Neural cell (in vitro differentiated cells): ENCODE measurements at regions not wholly inside any gene's neighbourhood (a gene's known extent, or its start where the extent isn't known, plus 50 kb on each side); places are given as distances from the start of the nearest gene placed in this dataset.

Experiments used
- EP300 ChIP-seq: fragments of 450-650 bp; conservative IDR thresholded peaks from 2 replicates; pipeline ENCODE4 v1.6.1; 2014; ENCODE audit warnings: antibody characterized with exemption, mild to moderate bottlenecking, moderate library complexity; ENCODE audit not compliant: poor library complexity, severe bottlenecking
- EZH2 ChIP-seq: fragments of 200-600, 300-800 bp; shearing (Covaris generic), sonication (generic); IDR thresholded peaks from 2 replicates; pipeline ENCODE4 v1.6.1; 2014; ENCODE audit warnings: antibody characterized with exemption, low read length, borderline replicate concordance, mild to moderate bottlenecking; ENCODE audit not compliant: insufficient read depth, poor library complexity, severe bottlenecking
- MXI1 ChIP-seq: fragments of 450-650 bp; conservative IDR thresholded peaks from 2 replicates; pipeline ENCODE4 v1.6.1; 2014; ENCODE audit warnings: antibody characterized with exemption, mild to moderate bottlenecking; ENCODE audit not compliant: poor library complexity, severe bottlenecking
- POLR2AphosphoS5 ChIP-seq: IDR thresholded peaks from 2 replicates; pipeline ENCODE4 v1.6.1; 2012
- RAD21 ChIP-seq: fragments of 450-650 bp; conservative IDR thresholded peaks from 2 replicates; pipeline ENCODE4 v1.6.1; 2014; ENCODE audit warnings: antibody characterized with exemption, mild to moderate bottlenecking, moderate library complexity
- TF ChIP-seq, protein P1 (sequence below): fragments of 450-650 bp; IDR thresholded peaks from 2 replicates; pipeline ENCODE4 v1.5.1; 2014; ENCODE audit warnings: antibody characterized with exemption, mild to moderate bottlenecking, moderate library complexity; ENCODE audit not compliant: poor library complexity, severe bottlenecking
- TF ChIP-seq, protein P2 (sequence below): IDR thresholded peaks from 2 replicates; pipeline ENCODE4 v1.6.1; 2012; ENCODE audit warnings: borderline replicate concordance

DNA sequence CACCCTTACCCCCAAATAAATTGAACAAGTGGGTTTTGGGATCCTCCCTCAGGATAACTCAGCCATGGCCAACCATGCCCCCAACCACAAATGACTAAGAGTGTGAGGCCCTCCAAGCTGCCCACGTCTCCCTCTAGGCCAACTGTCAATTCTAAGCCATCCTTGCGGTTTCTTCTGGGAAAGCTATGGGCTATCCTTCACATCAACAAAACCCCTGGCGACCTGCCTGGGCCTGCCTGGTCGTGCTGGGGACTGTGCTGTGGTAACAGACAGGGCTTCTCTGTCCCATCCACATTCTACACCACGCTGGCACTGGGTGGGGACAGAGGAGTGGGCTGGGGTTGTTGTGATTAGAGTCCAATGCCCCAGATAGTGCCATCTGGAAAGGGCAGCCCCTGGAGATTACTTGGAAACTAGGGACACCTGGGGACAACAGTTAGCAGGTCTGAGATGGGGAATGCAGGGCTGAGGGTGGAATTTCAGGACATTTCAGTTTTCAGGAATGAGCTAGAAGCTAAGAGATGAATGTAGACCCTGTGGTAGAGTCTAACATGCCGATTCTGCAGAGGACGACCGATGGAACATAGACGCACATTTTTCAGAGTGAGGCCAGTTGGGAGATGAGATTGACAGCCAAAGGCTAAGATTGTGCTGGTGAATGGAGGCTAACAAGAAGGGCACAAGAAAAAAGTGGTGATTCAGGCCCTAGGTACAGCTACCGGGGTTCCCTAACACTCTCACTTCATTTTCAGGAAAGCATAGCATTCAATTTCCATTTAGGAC is 131.9 kb downstream of the RASSF10 start:
- TF ChIP-seq EZH2 (no peak), EP300 (no peak), MXI1 (no peak), RAD21 (no peak), POLR2AphosphoS5 (no peak)
- TF ChIP-seq, protein P1, sequence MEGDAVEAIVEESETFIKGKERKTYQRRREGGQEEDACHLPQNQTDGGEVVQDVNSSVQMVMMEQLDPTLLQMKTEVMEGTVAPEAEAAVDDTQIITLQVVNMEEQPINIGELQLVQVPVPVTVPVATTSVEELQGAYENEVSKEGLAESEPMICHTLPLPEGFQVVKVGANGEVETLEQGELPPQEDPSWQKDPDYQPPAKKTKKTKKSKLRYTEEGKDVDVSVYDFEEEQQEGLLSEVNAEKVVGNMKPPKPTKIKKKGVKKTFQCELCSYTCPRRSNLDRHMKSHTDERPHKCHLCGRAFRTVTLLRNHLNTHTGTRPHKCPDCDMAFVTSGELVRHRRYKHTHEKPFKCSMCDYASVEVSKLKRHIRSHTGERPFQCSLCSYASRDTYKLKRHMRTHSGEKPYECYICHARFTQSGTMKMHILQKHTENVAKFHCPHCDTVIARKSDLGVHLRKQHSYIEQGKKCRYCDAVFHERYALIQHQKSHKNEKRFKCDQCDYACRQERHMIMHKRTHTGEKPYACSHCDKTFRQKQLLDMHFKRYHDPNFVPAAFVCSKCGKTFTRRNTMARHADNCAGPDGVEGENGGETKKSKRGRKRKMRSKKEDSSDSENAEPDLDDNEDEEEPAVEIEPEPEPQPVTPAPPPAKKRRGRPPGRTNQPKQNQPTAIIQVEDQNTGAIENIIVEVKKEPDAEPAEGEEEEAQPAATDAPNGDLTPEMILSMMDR, result no peak
- TF ChIP-seq, protein P2, sequence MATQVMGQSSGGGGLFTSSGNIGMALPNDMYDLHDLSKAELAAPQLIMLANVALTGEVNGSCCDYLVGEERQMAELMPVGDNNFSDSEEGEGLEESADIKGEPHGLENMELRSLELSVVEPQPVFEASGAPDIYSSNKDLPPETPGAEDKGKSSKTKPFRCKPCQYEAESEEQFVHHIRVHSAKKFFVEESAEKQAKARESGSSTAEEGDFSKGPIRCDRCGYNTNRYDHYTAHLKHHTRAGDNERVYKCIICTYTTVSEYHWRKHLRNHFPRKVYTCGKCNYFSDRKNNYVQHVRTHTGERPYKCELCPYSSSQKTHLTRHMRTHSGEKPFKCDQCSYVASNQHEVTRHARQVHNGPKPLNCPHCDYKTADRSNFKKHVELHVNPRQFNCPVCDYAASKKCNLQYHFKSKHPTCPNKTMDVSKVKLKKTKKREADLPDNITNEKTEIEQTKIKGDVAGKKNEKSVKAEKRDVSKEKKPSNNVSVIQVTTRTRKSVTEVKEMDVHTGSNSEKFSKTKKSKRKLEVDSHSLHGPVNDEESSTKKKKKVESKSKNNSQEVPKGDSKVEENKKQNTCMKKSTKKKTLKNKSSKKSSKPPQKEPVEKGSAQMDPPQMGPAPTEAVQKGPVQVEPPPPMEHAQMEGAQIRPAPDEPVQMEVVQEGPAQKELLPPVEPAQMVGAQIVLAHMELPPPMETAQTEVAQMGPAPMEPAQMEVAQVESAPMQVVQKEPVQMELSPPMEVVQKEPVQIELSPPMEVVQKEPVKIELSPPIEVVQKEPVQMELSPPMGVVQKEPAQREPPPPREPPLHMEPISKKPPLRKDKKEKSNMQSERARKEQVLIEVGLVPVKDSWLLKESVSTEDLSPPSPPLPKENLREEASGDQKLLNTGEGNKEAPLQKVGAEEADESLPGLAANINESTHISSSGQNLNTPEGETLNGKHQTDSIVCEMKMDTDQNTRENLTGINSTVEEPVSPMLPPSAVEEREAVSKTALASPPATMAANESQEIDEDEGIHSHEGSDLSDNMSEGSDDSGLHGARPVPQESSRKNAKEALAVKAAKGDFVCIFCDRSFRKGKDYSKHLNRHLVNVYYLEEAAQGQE, result no peak
